Anterior cingulate cortex (tissue), 58 donors: ENCODE measurements at regions not wholly inside any gene's neighbourhood (a gene's known extent, or its start where the extent isn't known, plus 50 kb on each side); places are given as distances from the start of the nearest gene placed in this dataset.
A peak's percentile ranks its signal among the peaks of the same experiment; 100 is the strongest.

Experiments
- DNase-seq, 58 donors: peaks; one replicate each; lab custom pipeline; 2025; lab: John Stamatoyannopoulos, UW

DNA sequence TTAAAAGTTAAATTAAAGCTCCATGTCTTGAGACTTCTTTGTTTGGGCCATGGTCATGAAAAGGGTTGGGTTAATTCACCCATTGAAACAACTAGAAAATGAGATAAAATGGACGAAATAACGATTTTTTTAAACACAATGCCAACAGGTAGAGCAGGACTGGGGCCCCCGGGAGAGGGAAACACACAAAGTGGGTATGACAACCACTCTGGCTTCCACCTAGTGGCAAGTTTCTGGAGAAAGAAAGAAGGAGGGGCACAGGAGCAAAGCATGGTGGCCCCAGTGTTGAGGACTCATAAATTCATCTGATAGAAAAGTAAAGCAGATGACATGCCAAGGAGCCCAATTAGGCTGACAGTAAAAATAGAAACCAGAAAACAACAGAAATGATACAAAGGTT lies 68.4 kb downstream of the MYEOV start:
- DNase-seq: no peak

DNA sequence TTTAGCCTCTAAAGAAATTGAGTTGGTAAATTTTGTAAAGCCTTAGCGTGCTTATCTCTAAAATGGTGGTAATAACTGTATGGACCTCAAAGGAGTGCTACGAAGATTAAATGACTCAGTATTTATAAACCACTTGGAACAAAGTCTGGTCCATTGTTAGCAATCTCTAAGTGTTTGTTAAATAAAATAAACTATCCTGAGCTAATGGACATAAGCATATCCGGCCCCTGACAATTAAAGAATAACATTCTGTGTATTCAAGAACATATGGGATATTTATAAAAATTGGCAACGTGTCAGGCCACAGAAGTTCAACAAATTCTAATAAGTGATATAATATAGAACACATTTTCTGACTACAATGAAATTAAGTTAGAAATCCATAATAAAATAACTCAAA lies 71.0 kb downstream of the MYEOV start:
- no peak for DNase-seq

- no peak for DNase-seq
Measured at GRCh38 chr11:69365558-69365957, 71.6 kb downstream of the MYEOV start.

DNA sequence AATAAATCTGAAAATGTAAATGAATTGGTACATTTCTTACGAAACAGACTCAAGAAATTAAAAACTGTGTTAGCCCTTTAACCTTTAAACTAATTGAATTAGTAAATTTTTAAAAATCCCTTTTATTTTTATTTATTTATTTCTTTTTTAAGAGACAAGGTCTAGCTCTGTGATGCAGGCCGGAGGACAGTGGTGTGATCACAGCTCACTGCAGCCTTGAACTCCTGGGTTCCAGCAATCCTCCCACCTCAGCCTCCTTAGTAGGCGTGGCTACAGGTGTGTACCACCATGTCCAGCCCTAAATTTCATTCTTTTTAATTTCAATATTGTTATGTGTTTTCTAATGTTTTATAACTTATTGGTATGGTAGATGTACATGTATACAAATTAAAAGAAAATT lies 72.6 kb downstream of the MYEOV start:
- no peak for DNase-seq

- DNase-seq: no peak
Measured at GRCh38 chr11:69367211-69367964, 73.4 kb downstream of the MYEOV start.

DNA sequence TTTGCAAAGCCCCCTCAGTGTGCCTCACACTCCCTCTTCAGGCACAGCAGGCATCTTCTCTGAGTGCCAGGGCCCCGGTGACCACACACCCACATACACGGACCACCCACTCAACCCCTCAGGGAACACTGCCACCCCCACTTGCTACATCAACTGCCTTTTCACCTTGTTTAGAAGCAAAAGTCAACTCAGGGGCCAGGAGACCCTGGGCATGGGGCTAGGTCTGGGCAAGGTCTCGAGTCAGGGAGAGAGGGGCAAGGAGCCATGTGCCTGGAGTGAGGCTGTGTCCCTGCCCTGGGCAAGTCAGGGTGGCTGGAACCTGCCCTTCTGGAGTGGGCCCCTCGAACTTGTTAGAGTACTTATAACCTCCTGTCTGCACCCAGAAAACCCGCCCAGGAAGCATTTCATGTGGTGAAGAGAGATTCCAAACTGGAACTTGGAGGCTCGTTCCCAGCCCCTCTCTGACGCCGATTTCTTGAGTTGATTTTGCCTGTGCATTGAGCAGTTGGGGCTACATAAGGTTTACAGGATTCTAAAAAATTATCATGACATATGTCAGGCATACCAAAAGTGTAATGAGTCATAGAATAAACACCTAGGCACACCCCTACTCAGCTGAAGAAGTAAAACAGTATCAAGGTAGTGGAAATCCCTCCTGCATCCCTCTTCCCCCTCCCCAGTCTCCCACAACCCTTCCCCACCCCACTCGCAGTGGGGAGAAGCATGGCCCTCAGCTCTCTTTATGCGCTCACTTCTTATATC lies 74.3 kb downstream of the MYEOV start:
- no peak for DNase-seq

DNA sequence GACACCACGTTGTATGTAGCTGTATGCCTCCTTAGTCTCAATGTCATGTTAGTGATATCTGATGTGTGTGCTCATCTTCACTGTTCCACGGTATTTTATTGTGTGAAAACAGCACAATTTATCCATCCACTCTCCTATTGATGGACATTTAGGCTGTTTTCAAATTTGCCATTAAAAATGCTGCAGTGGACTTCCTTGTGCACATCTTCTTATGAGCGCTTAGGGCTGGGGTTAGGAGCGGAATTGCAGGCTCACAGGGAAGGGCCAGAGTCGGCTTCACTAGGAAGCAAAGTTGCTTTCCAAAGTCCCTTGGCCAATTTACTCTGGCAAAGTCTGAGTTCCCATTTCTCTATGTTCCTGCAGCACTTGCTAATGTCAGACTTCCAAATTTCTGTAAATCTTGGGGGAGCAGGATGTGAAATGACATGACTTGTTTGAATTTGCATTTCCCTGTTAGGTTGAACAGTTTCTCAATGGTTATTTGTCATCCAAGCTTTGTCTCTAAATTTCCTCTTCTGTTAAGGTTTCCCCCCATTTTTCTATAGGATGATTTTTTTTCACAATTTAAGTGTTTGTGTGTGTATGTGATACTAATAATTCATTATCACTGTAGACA lies 75.4 kb downstream of the MYEOV start:
- DNase-seq: no peak

DNA sequence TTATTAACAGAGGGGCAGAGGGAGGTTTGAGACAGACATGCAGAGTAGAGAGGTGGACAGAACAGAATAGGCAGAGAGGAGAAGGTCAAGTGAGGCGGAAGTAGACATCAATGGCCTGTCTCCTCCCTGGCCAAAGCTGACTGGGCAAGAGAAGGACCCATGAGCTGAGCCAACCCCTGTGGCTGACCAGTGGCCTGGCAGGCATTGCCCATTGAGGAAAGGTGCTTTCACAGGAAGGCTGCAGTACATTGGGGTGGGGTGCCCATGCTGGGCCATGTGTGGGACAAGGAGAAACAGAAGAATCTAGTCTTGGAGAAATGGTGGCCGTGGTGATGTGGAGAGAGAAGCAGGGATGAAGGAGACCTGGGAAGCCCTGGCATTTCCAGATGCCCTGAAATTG lies 76.0 kb downstream of the MYEOV start:
- no peak for DNase-seq

GRCh38 chr11:69370984-69371709 lies 77.2 kb downstream of the MYEOV start:
- no peak for DNase-seq

GRCh38 chr11:69371731-69372588 lies 78.0 kb downstream of the MYEOV start:
- no peak for DNase-seq

DNA sequence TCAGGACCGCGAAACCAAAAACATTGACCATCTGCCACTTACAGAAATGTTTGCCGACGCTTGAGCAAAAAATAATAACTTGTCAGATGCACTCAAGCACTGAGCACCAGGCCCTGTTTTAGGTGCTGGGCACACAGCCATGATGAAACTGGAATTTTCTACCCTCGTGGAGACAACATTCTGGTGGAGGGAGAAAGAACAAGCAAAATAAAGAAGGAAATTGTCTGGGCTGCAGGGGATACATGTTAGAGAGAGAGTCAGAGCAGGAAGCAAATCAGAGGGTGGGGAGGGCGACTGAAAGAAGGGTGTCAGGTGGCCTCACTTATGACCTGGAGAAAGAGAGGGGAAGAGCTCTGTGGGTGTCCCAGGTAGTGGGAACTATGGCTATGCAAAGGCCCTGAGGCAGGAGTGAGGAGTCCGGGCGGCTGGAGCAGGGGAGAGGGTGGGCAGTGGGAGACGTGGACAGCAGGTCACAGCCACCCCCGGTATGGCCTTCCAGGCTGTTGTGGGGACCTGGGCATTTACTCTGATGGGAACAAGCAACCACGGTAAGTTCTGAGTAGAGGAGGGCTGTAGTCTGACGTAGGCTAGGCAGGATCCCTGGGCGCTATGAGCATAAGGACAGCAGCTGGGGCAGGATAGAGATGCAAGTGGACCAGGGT lies 78.8 kb downstream of the MYEOV start:
- DNase-seq: peak in 11 of 58 donors; percentile 11 to 49 (median 29)

GRCh38 chr11:69373251-69373635 lies 79.3 kb downstream of the MYEOV start:
- no peak for DNase-seq

- no peak for DNase-seq
Measured at GRCh38 chr11:69374110-69374945, 80.4 kb downstream of the MYEOV start.

GRCh38 chr11:69374946-69375310 lies 81.0 kb downstream of the MYEOV start:
- DNase-seq: no peak

DNA sequence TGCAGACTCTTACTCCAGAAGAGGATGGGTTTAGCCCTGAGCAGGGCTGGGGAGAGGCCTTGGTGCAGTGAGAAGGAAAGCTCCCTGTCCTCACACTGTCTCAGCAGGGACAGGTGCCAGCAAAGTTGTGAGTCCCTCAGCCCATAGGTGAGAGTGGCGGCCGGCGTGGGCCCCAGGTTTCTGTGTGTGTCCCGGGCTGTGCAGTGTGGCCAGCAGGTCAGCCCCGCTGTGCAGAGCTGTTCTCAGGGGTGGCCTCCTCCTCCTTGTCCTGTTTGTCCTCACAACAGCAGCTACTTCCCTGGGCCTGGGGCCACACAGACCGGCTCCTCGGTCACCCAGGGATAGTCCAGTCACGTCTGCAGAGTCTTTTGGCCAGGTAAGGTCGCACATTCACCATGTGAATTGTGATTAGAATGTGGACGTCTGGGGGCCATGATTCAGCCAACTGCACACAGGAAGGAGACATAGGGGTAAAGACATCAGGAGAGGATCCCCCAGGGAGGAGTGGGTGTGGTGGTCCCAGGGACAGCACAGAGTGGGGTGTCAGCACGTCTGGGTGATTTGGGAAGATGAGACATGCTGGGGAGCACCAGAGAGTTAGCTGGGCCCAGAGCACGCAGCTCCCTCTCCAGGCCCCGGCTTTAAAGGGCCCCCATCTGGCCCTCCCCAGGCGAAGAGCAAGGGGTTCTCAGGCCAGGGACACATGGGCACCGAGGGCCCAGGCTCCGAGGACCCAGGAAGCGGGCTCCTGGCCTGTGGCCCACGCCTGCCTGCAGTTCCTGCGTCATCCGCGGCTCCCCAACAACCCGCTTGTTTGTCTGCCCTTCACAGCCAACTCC lies 81.6 kb downstream of the MYEOV start:
- DNase-seq: no peak

DNA sequence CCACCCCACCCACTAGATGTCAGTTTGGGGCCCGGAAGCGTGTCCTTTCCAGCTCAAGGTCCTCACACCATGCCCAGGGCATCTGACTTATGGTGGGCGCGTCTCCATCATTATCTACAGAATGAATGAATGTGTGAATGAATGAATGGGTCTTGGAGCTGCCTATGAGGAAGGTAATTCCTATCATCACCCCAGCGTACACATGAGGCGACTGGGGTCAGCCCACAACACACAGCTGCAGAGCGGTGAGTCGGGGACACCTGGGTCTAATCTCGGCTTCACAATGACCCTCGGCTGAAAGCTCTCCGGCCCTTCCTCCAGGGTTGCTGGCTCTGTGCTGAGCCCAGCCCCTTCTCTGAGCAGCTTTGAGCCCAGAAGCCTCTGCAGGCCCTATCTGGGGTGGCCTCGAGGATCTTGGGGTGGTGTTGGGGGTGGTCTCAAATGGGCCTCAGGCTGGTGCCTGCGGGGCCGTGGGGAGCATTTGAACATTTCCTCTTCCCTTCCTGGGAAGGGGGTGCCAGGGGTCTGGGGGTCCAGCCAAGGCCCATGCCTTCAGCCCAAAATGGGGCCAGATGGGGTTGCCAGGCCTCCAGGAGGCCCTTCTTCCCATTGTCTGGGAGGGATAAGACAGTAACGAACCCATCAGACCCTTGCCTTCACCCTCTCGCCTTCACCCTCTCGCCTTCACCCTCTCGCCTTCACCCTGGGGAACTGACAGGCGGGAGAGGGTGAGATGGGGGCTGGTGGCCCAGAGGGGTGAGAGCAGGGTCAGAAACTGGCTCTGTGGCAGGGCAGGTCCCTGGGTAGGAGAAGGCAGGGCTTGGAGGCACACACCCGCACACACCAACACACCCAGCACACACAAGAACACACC lies 82.4 kb downstream of the MYEOV start:
- DNase-seq: no peak
